Upper lobe of left lung (tissue), 4 donors: ENCODE measurements at regions not wholly inside any gene's neighbourhood (a gene's known extent, or its start where the extent isn't known, plus 50 kb on each side); places are given as distances from the start of the nearest gene placed in this dataset.

Experiments
- CTCF ChIP-seq, 6 experiments: fragments of 450-650 bp in 4 of 6; fragments of 200-600 bp in 2 of 6; sonication (generic) in 2 of 6; IDR thresholded peaks; one replicate each; pipeline ENCODE4 v1.5.1; 2016 to 2019; ENCODE audit warnings: antibody characterized with exemption in 6 of 6
- POLR2A ChIP-seq, 4 donors: fragments of 450-650 bp; IDR thresholded peaks; one replicate each; pipeline ENCODE4 v1.5.1; 2016 to 2017; ENCODE audit warnings: antibody characterized with exemption in 4 of 4, mild to moderate bottlenecking in 2 of 4
- POLR2AphosphoS5 ChIP-seq, 2 donors: sonication (generic); formaldehyde crosslinking; IDR thresholded peaks; one replicate each; pipeline ENCODE4 v1.5.1; 2017; ENCODE audit warnings: antibody characterized with exemption in 2 of 2

GRCh38 chr1:234996245-234996757 is 132.3 kb downstream of the TOMM20 start:
- TF ChIP-seq CTCF (IDR thresholded peaks at IDR 0.05) (no peak), POLR2A (IDR thresholded peaks at IDR 0.05) (no peak), POLR2AphosphoS5 (IDR thresholded peaks at IDR 0.05) (no peak)
